Activated T-helper 17 cell treated with anti-CD3 and anti-CD28 coated beads, Interleukin-2, amount 50 U/mL, for 72 hours (primary cell): ENCODE measurements at regions not wholly inside any gene's neighbourhood (a gene's known extent, or its start where the extent isn't known, plus 50 kb on each side); places are given as distances from the start of the nearest gene placed in this dataset.
"Not testable (repeated sequence)": the region's sequence is repeated elsewhere in the genome, so short reads cannot be mapped to it uniquely, and the experiment has no call there.

ENCODE experiments used
- ATAC-seq: fragments of 150-1000 bp; cut with Tn5 transposase; replicated peaks from 2 replicates; pipeline ENCODE4 v1.10.0; 2021; ENCODE audit warnings: mild to moderate bottlenecking, moderate library complexity
- H3K27ac Mint-ChIP-seq: one replicate; pipeline ENCODE4 v1.8.0; 2022; ENCODE audit warnings: mixed read lengths
- H3K27me3 Mint-ChIP-seq: one replicate; pipeline ENCODE4 v1.8.0; 2022; ENCODE audit warnings: mixed read lengths
- H3K36me3 Mint-ChIP-seq: one replicate; pipeline ENCODE4 v1.8.0; 2022; ENCODE audit warnings: low read depth, mild to moderate bottlenecking, mixed read lengths
- H3K4me1 Mint-ChIP-seq: one replicate; pipeline ENCODE4 v1.8.0; 2022; ENCODE audit warnings: mixed read lengths
- H3K4me3 Mint-ChIP-seq: one replicate; pipeline ENCODE4 v1.8.0; 2022; ENCODE audit warnings: mild to moderate bottlenecking, mixed read lengths
- H3K9me3 Mint-ChIP-seq: one replicate; pipeline ENCODE4 v1.8.0; 2022; ENCODE audit warnings: mixed read lengths

- H3K27ac Mint-ChIP-seq = no peak overlapping the region
- peaks cover 9% of the 10 kb centered on the region for H3K9me3 Mint-ChIP-seq
- no peak for ATAC-seq
- H3K36me3 Mint-ChIP-seq = no peaks in the 10 kb centered on the region
- no peaks in the 10 kb centered on the region for H3K4me1 Mint-ChIP-seq
- H3K4me3 Mint-ChIP-seq = no peak overlapping the region
- H3K27me3 Mint-ChIP-seq = no peaks in the 10 kb centered on the region
Observed at GRCh38 chr6:54515013-54515412, 206.8 kb downstream of the TINAG start.

GRCh38 chr6:54515713-54516112 lies 207.5 kb downstream of the TINAG start:
- no peaks in the 10 kb centered on the region for H3K27me3 Mint-ChIP-seq
- no peaks in the 10 kb centered on the region for H3K36me3 Mint-ChIP-seq
- H3K27ac Mint-ChIP-seq = no peak overlapping the region
- H3K9me3 Mint-ChIP-seq = peaks cover 10% of the 10 kb centered on the region
- no peak for ATAC-seq
- no peak overlapping the region for H3K4me3 Mint-ChIP-seq
- no peaks in the 10 kb centered on the region for H3K4me1 Mint-ChIP-seq

GRCh38 chr6:54516321-54516720 lies 208.1 kb downstream of the TINAG start:
- no peak overlapping the region for H3K27ac Mint-ChIP-seq
- H3K4me3 Mint-ChIP-seq = no peak overlapping the region
- no peaks in the 10 kb centered on the region for H3K27me3 Mint-ChIP-seq
- no peak for ATAC-seq
- H3K9me3 Mint-ChIP-seq = peaks cover 10% of the 10 kb centered on the region
- no peaks in the 10 kb centered on the region for H3K4me1 Mint-ChIP-seq
- H3K36me3 Mint-ChIP-seq = no peaks in the 10 kb centered on the region

GRCh38 chr6:54519161-54519560 lies 210.9 kb downstream of the TINAG start:
- Mint-ChIP-seq H3K27me3 (no peaks in the 10 kb centered on the region), H3K4me3 (no peak overlapping the region), H3K27ac (no peak overlapping the region), H3K36me3 (no peaks in the 10 kb centered on the region), H3K9me3 (peaks cover 5% of the 10 kb centered on the region), H3K4me1 (no peaks in the 10 kb centered on the region)
- no peak for ATAC-seq

GRCh38 chr6:54525731-54526130 lies 217.5 kb downstream of the TINAG start:
- Mint-ChIP-seq H3K36me3 (no peaks in the 10 kb centered on the region), H3K27me3 (no peaks in the 10 kb centered on the region), H3K27ac (no peak overlapping the region), H3K4me3 (no peak overlapping the region), H3K9me3 (peaks cover 3% of the 10 kb centered on the region), H3K4me1 (no peaks in the 10 kb centered on the region)
- ATAC-seq = no peak

- H3K9me3 Mint-ChIP-seq = peaks cover 10% of the 10 kb centered on the region
- H3K27ac Mint-ChIP-seq = no peak overlapping the region
- H3K27me3 Mint-ChIP-seq = no peaks in the 10 kb centered on the region
- no peaks in the 10 kb centered on the region for H3K4me1 Mint-ChIP-seq
- no peak overlapping the region for H3K4me3 Mint-ChIP-seq
- ATAC-seq = no peak
- H3K36me3 Mint-ChIP-seq = no peaks in the 10 kb centered on the region
Observed at GRCh38 chr6:54533567-54533966, 225.3 kb downstream of the TINAG start.

- no peaks in the 10 kb centered on the region for H3K36me3 Mint-ChIP-seq
- no peak for ATAC-seq
- no peak overlapping the region for H3K27ac Mint-ChIP-seq
- no peak overlapping the region for H3K4me3 Mint-ChIP-seq
- peaks cover 13% of the 10 kb centered on the region for H3K9me3 Mint-ChIP-seq
- H3K27me3 Mint-ChIP-seq = no peaks in the 10 kb centered on the region
- no peaks in the 10 kb centered on the region for H3K4me1 Mint-ChIP-seq
Observed at GRCh38 chr6:54535568-54535967, 227.3 kb downstream of the TINAG start.

- Mint-ChIP-seq H3K27me3 (no peaks in the 10 kb centered on the region), H3K4me1 (no peaks in the 10 kb centered on the region), H3K27ac (no peak overlapping the region), H3K9me3 (peaks cover 15% of the 10 kb centered on the region), H3K4me3 (no peak overlapping the region), H3K36me3 (no peaks in the 10 kb centered on the region)
- no peak for ATAC-seq
Observed at GRCh38 chr6:54541541-54541940, 233.3 kb downstream of the TINAG start.

GRCh38 chr6:54559136-54559535 lies 250.9 kb downstream of the TINAG start:
- H3K36me3 Mint-ChIP-seq = no peaks in the 10 kb centered on the region
- no peak overlapping the region for H3K27ac Mint-ChIP-seq
- H3K27me3 Mint-ChIP-seq = no peaks in the 10 kb centered on the region
- no peak overlapping the region for H3K4me3 Mint-ChIP-seq
- ATAC-seq = no peak
- H3K4me1 Mint-ChIP-seq = no peaks in the 10 kb centered on the region
- H3K9me3 Mint-ChIP-seq = peaks cover 21% of the 10 kb centered on the region

- not testable (repeated sequence) for H3K4me1 Mint-ChIP-seq, H3K27ac Mint-ChIP-seq, H3K36me3 Mint-ChIP-seq, H3K27me3 Mint-ChIP-seq, H3K4me3 Mint-ChIP-seq, ATAC-seq
- H3K9me3 Mint-ChIP-seq = peaks cover 12% of the 10 kb centered on the region
Observed at GRCh38 chr6:54564188-54564587, 255.9 kb downstream of the TINAG start.

GRCh38 chr6:54574671-54575070 lies 266.4 kb downstream of the TINAG start:
- no peak for ATAC-seq
- Mint-ChIP-seq H3K36me3 (no peaks in the 10 kb centered on the region), H3K9me3 (peaks cover 5% of the 10 kb centered on the region)

GRCh38 chr6:54578261-54578660 lies 268.3 kb upstream of the FAM83B start:
- no peak overlapping the region for H3K27ac Mint-ChIP-seq

More at GRCh38 chr6:54574671-54575070, 266.4 kb downstream of the TINAG start:
- Mint-ChIP-seq H3K4me1 (no peaks in the 10 kb centered on the region), H3K4me3 (no peak overlapping the region), H3K27ac (no peak overlapping the region), H3K27me3 (no peaks in the 10 kb centered on the region)

GRCh38 chr6:54579011-54579410 lies 267.6 kb upstream of the FAM83B start:
- H3K9me3 Mint-ChIP-seq = no peaks in the 10 kb centered on the region
- no peak overlapping the region for H3K4me3 Mint-ChIP-seq
- H3K27me3 Mint-ChIP-seq = no peaks in the 10 kb centered on the region
- ATAC-seq = no peak
- no peak overlapping the region for H3K27ac Mint-ChIP-seq
- H3K36me3 Mint-ChIP-seq = no peaks in the 10 kb centered on the region
- H3K4me1 Mint-ChIP-seq = no peaks in the 10 kb centered on the region

More at GRCh38 chr6:54578261-54578660, 268.3 kb upstream of the FAM83B start:
- H3K27me3 Mint-ChIP-seq = no peaks in the 10 kb centered on the region
- no peak overlapping the region for H3K4me3 Mint-ChIP-seq
- H3K4me1 Mint-ChIP-seq = no peaks in the 10 kb centered on the region
- H3K9me3 Mint-ChIP-seq = no peaks in the 10 kb centered on the region
- H3K36me3 Mint-ChIP-seq = no peaks in the 10 kb centered on the region
- ATAC-seq = no peak

GRCh38 chr6:54586251-54586650 lies 260.3 kb upstream of the FAM83B start:
- Mint-ChIP-seq H3K4me1 (no peaks in the 10 kb centered on the region), H3K27ac (no peak overlapping the region), H3K4me3 (no peak overlapping the region), H3K27me3 (no peaks in the 10 kb centered on the region), H3K9me3 (no peaks in the 10 kb centered on the region), H3K36me3 (no peaks in the 10 kb centered on the region)
- ATAC-seq = no peak

GRCh38 chr6:54587277-54587676 lies 259.3 kb upstream of the FAM83B start:
- ATAC-seq = no peak
- no peak overlapping the region for H3K4me3 Mint-ChIP-seq
- no peak overlapping the region for H3K27ac Mint-ChIP-seq
- no peaks in the 10 kb centered on the region for H3K36me3 Mint-ChIP-seq
- no peaks in the 10 kb centered on the region for H3K27me3 Mint-ChIP-seq
- no peaks in the 10 kb centered on the region for H3K4me1 Mint-ChIP-seq
- H3K9me3 Mint-ChIP-seq = no peaks in the 10 kb centered on the region

- Mint-ChIP-seq H3K4me1 (no peaks in the 10 kb centered on the region), H3K27ac (no peak overlapping the region), H3K27me3 (no peaks in the 10 kb centered on the region), H3K36me3 (no peaks in the 10 kb centered on the region), H3K9me3 (no peaks in the 10 kb centered on the region), H3K4me3 (no peak overlapping the region)
- ATAC-seq = no peak
Observed at GRCh38 chr6:54588176-54588575, 258.4 kb upstream of the FAM83B start.
